ENCODE measurements at regions not wholly inside any gene's neighbourhood (a gene's known extent, or its start where the extent isn't known, plus 50 kb on each side); places are given as distances from the start of the nearest gene placed in this dataset.

DNA sequence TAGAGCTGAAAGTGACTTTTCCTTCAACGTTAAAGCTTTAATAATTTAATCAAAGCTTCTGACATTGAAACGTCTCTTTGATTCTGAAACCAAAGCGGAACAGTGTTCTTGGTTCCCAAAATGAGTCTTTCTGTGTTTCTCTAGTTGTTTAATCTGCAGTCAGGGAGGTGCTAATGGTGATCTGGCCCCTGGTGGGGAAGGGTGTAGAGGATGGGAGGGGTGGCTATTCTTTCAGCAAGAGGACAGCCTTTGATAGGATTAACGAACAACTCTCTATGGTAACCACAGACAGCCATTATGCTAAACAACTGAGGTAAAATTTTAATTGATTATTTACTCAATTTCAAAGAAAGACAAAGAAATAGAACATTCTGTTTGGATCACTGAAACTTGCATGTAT lies 79.9 kb upstream of the CADPS start:
- FAIRE-seq = no peak
- no peak overlapping the region for H3K27ac Mint-ChIP-seq (ENCODE audit: unreplicated experiment)
- Histone ChIP-seq H3K79me2 (ENCODE audit: insufficient read depth, low read length) (no peaks in the 10 kb centered on the region), H3K36me3 (ENCODE audit: insufficient read depth, low read length) (no peaks in the 10 kb centered on the region), H2AFZ (ENCODE audit: low read depth, low read length) (no peak overlapping the region), H4K20me1 (ENCODE audit: insufficient read depth, low read length) (no peaks in the 10 kb centered on the region), H3K9ac (ENCODE audit: low read length) (no peak overlapping the region), H3K27ac (ENCODE audit: low read depth, low read length) (no peak overlapping the region), H3K27me3 (ENCODE audit: insufficient read depth, low read length) (no peaks in the 10 kb centered on the region), H3K4me2 (ENCODE audit: low read length) (no peak overlapping the region), H3K9me3 (ENCODE audit: insufficient read depth, low read depth, low read length) (no peaks in the 10 kb centered on the region), H3K4me1 (ENCODE audit: insufficient read depth, low read length) (no peaks in the 10 kb centered on the region), H3K4me3 (ENCODE audit: insufficient read depth, low read depth, low read length) (no peak overlapping the region)
- no peak for DNase-seq (ENCODE audit: low read depth)
- no peaks in the 10 kb centered on the region for H3K9me3 Mint-ChIP-seq (ENCODE audit: unreplicated experiment)
- no peaks in the 10 kb centered on the region for H3K4me1 Mint-ChIP-seq (ENCODE audit: low read depth, unreplicated experiment)
- no peaks in the 10 kb centered on the region for H3K36me3 Mint-ChIP-seq (ENCODE audit: low read depth, unreplicated experiment)
- H3K27me3 Mint-ChIP-seq (ENCODE audit: low read depth, unreplicated experiment) = no peaks in the 10 kb centered on the region
- TF ChIP-seq, protein P1, sequence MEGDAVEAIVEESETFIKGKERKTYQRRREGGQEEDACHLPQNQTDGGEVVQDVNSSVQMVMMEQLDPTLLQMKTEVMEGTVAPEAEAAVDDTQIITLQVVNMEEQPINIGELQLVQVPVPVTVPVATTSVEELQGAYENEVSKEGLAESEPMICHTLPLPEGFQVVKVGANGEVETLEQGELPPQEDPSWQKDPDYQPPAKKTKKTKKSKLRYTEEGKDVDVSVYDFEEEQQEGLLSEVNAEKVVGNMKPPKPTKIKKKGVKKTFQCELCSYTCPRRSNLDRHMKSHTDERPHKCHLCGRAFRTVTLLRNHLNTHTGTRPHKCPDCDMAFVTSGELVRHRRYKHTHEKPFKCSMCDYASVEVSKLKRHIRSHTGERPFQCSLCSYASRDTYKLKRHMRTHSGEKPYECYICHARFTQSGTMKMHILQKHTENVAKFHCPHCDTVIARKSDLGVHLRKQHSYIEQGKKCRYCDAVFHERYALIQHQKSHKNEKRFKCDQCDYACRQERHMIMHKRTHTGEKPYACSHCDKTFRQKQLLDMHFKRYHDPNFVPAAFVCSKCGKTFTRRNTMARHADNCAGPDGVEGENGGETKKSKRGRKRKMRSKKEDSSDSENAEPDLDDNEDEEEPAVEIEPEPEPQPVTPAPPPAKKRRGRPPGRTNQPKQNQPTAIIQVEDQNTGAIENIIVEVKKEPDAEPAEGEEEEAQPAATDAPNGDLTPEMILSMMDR (IDR thresholded peaks at IDR 0.05; ENCODE audit: insufficient read depth, low read depth, low read length) = no peak
- no peak for TF ChIP-seq EZH2 (IDR thresholded peaks at IDR 0.05; ENCODE audit: insufficient read depth, low read length)
- no peak overlapping the region for H3K4me3 Mint-ChIP-seq (ENCODE audit: unreplicated experiment)

- Histone ChIP-seq H4K20me1 (ENCODE audit: insufficient read depth, low read length) (no peaks in the 10 kb centered on the region), H3K27me3 (ENCODE audit: insufficient read depth, low read length) (no peaks in the 10 kb centered on the region), H3K9ac (ENCODE audit: low read length) (no peak overlapping the region), H3K4me3 (ENCODE audit: insufficient read depth, low read depth, low read length) (no peak overlapping the region), H3K27ac (ENCODE audit: low read depth, low read length) (no peak overlapping the region), H2AFZ (ENCODE audit: low read depth, low read length) (no peak overlapping the region), H3K36me3 (ENCODE audit: insufficient read depth, low read length) (no peaks in the 10 kb centered on the region), H3K9me3 (ENCODE audit: insufficient read depth, low read depth, low read length) (no peaks in the 10 kb centered on the region), H3K79me2 (ENCODE audit: insufficient read depth, low read length) (no peaks in the 10 kb centered on the region), H3K4me2 (ENCODE audit: low read length) (no peak overlapping the region), H3K4me1 (ENCODE audit: insufficient read depth, low read length) (no peaks in the 10 kb centered on the region)
- no peak overlapping the region for H3K4me3 Mint-ChIP-seq (ENCODE audit: unreplicated experiment)
- H3K9me3 Mint-ChIP-seq (ENCODE audit: unreplicated experiment) = no peaks in the 10 kb centered on the region
- H3K27ac Mint-ChIP-seq (ENCODE audit: unreplicated experiment) = no peak overlapping the region
- DNase-seq (ENCODE audit: low read depth) (no peak), FAIRE-seq (no peak)
- no peaks in the 10 kb centered on the region for H3K36me3 Mint-ChIP-seq (ENCODE audit: low read depth, unreplicated experiment)
- H3K4me1 Mint-ChIP-seq (ENCODE audit: low read depth, unreplicated experiment) = no peaks in the 10 kb centered on the region
- no peaks in the 10 kb centered on the region for H3K27me3 Mint-ChIP-seq (ENCODE audit: low read depth, unreplicated experiment)
- TF ChIP-seq, protein P1 (IDR thresholded peaks at IDR 0.05; ENCODE audit: insufficient read depth, low read depth, low read length) = no peak
- no peak for TF ChIP-seq EZH2 (IDR thresholded peaks at IDR 0.05; ENCODE audit: insufficient read depth, low read length)
Measured at GRCh38 chr3:62956411-62956810, 81.2 kb upstream of the CADPS start.

- H3K27ac Mint-ChIP-seq (ENCODE audit: unreplicated experiment) = no peak overlapping the region
- peaks cover 21% of the 10 kb centered on the region for H3K4me1 Mint-ChIP-seq (ENCODE audit: low read depth, unreplicated experiment)
- no peak for FAIRE-seq
Measured at GRCh38 chr3:62961874-62962556, 86.8 kb upstream of the CADPS start.

More at GRCh38 chr3:62961874-62962556, 86.8 kb upstream of the CADPS start:
- no peaks in the 10 kb centered on the region for H3K27me3 Mint-ChIP-seq (ENCODE audit: low read depth, unreplicated experiment)
- H3K4me3 Mint-ChIP-seq (ENCODE audit: unreplicated experiment) = no peak overlapping the region
- no peaks in the 10 kb centered on the region for H3K27me3 ChIP-seq (ENCODE audit: insufficient read depth, low read length)
- H3K36me3 Mint-ChIP-seq (ENCODE audit: low read depth, unreplicated experiment) = no peaks in the 10 kb centered on the region
- no peaks in the 10 kb centered on the region for H3K36me3 ChIP-seq (ENCODE audit: insufficient read depth, low read length)
- no peak for TF ChIP-seq EZH2 (IDR thresholded peaks at IDR 0.05; ENCODE audit: insufficient read depth, low read length)
- TF ChIP-seq, protein P1 (IDR thresholded peaks at IDR 0.05; ENCODE audit: insufficient read depth, low read depth, low read length) = no peak
- H3K27ac ChIP-seq (ENCODE audit: low read depth, low read length) = no peak overlapping the region
- no peaks in the 10 kb centered on the region for H3K79me2 ChIP-seq (ENCODE audit: insufficient read depth, low read length)
- no peaks in the 10 kb centered on the region for H3K9me3 Mint-ChIP-seq (ENCODE audit: unreplicated experiment)
- no peak overlapping the region for H3K4me3 ChIP-seq (ENCODE audit: insufficient read depth, low read depth, low read length)
- no peak for DNase-seq (ENCODE audit: low read depth)
- no peak overlapping the region for H3K9ac ChIP-seq (ENCODE audit: low read length)
- no peaks in the 10 kb centered on the region for H3K9me3 ChIP-seq (ENCODE audit: insufficient read depth, low read depth, low read length)
- no peaks in the 10 kb centered on the region for H3K4me1 ChIP-seq (ENCODE audit: insufficient read depth, low read length)
- no peak overlapping the region for H3K4me2 ChIP-seq (ENCODE audit: low read length)
- no peaks in the 10 kb centered on the region for H4K20me1 ChIP-seq (ENCODE audit: insufficient read depth, low read length)
- H2AFZ ChIP-seq (ENCODE audit: low read depth, low read length) = no peak overlapping the region
